Forelimb muscle (tissue), 1 donor: ENCODE measurements at regions not wholly inside any gene's neighbourhood (a gene's known extent, or its start where the extent isn't known, plus 50 kb on each side); places are given as distances from the start of the nearest gene placed in this dataset.
A peak's percentile ranks its signal among the peaks of the same experiment; 100 is the strongest.

ENCODE experiments used
- DNase-seq: peaks from one replicate; pipeline ENCODE4 v3.0.0-alpha.2; 2013; ENCODE audit warnings: low read depth

DNA sequence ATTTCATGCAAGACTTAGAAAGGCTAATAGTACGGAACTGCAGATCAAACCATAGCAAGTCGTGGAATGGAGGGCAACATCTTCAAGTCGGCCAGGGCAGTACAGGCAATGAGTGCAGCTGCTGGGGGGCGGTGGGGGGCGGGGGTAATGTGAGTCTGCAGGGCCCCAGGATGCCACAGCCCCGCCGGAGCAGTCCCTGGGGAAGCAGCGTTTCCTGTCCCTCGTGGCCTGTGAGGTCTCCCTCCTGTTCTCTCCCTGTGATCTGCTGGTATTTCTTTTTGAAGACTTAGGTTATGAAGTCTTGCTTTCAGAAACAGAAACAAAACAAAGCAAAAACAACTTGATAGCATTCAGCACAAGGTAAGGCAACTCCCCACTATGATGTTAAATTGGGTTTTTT is 351.9 kb downstream of the FOXA2 start:
- no peak for DNase-seq

DNA sequence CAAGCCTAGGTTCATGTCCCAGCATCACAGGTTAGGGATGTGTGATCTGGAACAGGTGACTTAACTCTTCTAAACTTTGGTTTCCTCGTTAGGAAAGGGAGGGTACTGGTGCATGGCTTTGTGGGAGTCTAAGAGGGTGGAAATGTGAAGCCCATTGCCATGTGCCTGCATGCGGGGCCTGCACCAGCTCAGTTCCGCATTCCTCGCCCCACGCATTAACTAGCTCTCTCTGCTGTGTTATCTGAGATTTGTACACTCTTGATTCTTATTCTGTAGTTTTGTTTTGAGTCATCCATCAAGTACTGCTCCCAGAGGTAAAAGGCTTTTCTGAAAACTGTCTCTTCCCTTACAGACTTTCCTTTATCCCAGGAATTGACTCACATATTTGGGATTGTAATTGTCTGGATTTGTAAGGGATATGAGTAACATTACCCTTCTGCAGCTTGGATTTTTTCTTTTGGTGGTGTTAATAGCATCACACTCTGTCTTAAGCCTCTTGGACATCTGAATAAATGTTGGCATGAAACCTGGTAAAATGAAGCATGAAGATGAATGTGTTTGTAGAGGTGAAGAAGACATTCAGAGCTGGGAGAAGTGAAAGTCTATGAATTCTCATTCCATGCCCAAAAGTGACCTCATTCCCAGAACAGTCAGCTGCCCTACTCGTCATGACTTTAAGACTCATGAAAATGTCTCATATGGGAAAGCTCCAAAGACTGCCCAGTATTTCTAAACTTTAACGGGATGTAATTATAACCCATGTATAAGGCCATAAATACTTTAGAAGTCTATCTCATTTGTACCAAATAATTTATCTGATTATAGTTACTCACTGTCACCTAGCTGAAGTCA is 357.3 kb downstream of the FOXA2 start:
- DNase-seq = no peak

DNA sequence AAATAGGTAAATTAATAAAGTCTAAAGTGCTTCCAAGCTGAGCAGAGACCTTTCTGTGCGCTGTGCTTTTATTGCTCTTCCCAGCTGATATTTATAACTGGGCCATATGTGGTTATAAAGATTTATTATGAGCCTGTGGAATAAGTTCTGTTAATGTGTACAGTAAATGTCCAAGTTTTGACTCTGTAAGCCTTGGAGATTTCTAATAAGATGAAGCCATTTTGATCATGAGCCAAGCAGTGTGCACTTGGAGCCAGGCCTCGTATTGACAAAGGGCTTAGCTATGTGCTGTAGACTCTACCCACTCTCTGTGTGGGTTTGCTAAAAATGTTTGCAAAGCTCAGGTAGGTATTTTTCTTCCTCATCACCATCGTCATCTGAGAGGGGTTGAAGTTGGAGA is 361.1 kb downstream of the FOXA2 start:
- no peak for DNase-seq

DNA sequence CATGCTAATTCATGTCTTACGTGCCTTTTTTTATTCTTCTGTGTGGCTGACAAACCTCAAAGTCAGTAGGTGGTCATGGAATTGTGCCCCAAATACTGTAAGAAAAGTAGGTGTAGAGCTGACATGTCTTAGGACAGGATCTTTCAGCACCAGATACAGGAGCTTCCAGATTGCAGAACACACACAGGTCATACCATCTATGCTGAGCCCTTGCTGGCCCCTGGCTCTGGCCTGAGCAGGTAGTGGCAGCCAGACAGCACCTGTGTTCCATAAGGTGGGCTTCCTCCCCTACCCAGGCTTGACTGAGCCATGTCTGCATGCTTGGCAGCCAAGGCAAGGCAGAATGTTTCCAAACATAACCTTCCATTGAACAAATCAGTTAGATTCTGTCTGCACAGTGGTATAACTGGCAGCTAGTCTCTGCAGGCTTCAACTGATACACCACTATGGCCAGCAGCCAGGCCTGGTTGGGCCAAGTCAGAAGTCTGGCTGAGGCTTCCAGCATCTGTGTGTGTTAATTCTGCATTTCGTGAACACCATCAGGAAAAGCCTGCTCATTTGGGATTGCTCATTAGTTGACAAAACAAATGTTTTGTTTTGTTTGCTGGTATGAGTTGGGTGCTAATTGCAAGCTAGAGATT is 366.5 kb downstream of the FOXA2 start:
- DNase-seq = no peak

DNA sequence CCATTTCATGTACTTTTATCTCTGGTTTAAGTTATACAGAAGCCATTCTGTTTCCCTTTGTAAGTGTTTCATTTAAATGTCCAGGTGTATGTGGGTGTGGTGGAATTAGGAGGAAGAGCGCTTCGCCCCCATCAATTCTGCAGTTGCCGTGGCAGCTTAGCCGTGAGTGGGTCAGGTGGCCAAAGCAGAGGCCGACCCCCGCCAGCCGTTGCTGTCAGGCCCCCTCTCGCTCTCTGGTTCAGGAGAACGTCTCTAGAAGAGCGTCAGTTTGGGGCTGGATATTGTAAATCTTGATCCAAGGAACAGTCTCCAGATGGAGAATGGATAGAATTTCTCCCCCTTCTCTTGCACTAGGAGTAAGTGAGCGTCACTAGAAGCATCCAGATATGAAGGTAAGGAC is 367.4 kb downstream of the FOXA2 start:
- DNase-seq = no peak

DNA sequence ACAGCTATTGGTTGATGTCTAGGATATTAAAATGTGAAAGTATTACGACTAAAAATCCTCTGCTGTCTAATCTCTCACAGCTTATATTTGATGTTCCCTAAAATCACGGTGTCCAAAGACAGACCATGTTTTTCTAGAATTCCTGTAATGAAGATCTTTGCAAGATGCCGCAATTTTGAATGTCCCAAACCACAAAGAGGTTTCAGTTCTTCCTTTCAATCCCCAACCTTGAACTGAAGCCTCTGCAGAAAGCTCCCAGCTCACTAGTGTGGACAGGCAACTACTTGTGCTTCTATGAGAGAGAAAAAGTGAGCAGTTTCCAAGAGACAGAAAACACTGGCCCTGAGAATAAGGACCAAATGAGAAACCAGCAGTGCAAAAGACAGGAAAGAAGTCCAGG is 370.1 kb downstream of the FOXA2 start:
- no peak for DNase-seq

DNA sequence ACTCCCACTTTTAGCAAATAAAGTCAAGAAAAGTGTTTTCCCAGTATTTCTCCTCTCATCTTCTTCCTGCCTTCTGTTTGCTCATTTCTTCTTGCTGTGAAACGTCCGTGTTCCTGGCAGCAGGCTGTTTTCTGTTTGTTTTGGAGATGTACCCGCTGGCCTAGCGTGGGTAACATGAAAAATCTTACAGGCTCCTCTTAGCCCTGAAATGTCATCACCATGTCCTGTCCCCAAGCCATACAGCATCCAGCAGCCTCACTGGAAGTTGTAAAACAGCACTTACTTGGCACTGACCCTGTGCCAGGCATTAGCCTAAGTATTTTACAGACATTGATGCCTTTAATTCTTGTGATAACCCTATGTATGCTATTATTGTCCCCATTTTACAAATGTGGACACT is 371.1 kb downstream of the FOXA2 start:
- no peak for DNase-seq

DNA sequence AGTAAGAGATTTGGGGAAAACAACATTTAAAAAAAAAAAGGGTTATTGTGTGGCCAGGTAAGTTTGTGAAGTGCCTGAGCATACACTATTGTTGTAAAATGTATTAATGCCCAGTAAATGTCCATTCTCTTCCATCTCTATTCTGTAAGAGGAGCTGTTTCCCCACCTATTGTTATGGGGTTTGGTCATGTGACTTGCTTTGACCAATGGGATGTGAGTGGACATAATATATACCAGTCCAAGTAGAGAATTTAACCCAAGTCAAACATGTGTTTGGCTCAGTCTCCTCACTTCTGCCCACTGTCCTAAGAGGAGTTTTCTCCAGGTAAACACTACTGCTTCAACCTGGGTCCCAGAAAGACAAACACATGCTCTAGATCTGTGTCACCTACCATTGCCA is 377.1 kb downstream of the FOXA2 start:
- DNase-seq = no peak

DNA sequence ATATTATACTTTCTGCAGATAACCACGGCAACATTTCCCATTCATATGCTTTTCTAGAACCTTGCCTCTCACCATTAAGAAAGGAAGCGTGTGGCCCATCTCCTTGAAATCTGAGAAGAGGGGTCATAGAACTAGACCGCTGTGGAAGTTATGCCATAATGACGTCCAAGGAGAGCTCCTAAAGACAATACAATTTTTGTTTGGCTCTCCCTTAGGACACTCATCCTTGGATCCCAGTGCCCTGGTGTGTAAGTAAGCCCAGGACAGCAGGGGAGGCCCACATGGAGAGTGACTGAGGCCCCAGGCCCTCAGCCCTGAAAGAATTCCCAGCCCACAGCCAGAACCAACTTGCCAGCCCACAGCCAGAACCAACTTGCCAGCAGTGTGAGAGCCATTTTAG is 379.6 kb downstream of the FOXA2 start:
- DNase-seq = no peak

DNA sequence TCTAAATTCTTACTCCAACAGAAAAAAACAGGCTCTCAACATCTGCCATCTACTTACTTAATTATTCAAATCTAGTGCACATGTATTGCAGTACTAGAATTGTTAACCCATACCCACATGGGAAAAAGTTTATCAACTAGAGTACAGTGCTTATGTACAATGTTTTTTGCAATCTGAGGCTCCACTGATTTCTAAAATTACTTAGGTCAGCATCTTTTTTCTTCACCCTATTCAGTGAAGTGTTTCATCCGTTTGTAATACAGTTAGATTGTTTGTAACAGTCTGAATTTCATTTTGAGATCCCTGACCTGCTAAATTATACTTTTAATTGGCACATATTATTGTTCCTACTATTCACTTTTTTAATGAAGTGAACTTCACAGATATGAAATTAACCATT is 402.2 kb downstream of the FOXA2 start:
- no peak for DNase-seq

DNA sequence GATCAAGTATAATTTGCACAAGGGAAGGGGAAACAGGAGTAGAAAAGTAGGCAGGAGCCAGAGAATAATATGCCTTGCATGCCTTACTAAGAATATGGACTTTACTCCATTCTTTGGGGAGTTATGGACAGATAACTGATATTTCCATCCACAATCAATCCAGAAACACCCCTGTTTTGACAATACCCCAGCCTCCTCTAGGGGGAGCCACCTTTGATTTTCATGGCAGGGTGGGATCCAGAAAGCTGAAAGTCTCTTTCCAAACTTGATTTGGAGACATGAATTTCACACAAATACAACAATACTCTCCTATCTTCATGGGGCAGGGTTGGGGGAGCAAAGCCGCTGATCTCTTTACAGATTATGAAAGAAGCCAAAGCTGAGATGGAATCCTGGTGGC is 404.1 kb downstream of the FOXA2 start:
- no peak for DNase-seq

DNA sequence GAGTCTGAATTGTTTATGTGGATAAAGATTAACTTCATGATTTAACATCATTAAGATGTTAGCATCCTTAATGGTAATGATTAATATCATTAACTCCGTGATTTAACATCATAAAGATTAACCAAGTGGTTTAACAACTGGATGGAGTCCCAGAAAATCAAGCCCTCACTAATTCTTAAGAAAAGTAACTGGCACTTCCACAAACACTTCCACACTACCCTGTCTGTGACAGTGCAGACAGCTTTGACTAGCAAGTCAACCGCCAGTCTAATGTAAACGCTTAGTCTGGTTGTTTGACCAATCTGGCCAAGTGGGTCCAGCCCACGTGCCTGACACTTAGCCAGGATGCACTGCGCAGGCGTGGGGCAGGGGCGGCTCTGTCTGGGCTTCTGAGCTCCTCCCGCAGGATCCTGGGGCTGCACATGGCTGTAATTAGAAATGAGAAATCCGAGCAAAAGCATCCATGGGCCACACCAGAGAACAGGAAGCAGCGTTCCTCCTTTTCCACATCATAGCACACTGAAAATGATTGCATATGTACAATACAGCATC is 424.2 kb downstream of the FOXA2 start:
- no peak for DNase-seq

DNA sequence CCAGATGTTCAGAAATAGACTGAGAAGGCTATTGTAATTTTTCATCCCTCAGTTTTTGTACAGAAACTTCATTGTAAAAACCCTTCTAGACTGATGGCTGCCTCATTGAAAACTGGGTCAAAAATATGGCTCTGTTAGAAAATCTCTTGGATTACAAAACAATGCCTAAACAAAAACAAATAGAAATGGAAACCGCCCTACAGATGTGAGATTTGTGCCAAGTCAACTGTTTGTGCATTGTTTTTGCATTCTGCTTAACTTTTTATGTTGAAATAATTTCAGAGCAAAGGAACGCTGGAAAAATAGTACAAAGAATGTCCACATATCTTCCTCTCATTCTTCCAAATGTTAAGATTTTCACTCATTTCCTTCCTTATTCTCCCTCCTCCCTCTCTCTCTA is 425.1 kb downstream of the FOXA2 start:
- DNase-seq = no peak

DNA sequence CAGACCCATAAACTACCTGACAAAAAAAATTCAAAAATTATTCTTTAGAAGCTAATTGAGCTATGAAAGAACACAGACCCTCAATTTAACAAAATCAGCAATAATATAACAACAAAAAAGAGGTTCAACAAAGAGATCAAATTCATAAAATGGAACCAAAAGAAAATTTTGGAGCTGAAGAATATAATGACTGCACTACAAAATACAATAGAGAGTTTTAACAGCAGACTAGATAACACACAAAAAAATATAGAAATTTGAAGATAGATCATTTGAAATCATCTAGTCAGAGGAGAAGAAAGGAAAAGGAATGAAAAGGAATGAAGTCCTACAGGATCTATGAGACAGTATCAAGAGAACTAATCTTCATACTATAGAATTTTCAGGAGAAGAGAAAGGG is 422.1 kb downstream of the PAX1 start:
- DNase-seq = no peak

DNA sequence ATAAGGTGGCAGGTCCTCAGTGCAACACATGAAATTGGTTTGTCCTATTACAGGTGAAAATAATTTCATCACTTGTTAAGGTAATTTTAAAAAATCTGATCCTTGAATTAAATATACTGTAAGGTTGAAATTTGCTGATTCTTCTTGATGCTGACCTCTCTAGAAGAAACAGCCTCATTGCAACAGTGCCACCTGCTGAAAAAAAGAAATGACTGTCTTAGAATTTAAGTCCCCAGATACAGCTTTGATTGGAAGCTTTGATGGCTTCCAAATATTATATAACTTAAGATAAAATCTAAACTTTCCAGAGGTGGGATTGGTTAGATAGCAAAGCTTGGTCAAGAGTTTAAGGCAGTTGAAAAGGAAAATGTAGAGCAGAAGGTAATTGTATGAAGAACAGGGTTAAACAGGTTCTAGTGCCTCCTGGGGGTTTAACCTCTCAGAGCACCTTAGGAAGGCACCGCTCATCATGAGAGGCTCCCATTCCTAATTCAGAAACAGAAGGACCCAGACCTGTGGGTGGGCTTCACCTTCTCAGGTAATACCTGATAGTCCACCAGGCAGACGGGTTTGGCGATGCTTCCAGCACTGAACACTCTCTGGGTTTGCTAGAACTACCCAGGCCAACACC is 401.0 kb downstream of the PAX1 start:
- peak; percentile 22 for DNase-seq

DNA sequence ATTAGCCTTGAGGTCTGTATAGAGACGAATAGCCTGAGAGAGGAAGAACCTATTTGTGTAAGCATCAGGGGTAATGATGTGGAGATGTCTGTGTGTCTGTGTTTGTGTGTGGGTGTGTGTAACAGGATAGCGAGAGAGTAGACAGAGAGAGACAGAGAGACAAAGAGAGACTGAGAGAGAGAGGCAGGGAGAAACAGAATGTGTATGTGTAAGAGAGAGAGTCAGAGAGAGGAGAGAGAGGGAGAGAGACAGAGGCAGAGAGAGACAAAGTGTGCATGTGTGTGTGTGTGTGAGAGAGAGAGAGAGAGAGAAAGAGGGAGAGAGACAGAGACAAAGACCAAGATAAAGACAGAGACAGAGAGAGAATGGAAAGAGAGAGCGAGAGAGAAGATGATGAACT is 396.1 kb downstream of the PAX1 start:
- no peak for DNase-seq

DNA sequence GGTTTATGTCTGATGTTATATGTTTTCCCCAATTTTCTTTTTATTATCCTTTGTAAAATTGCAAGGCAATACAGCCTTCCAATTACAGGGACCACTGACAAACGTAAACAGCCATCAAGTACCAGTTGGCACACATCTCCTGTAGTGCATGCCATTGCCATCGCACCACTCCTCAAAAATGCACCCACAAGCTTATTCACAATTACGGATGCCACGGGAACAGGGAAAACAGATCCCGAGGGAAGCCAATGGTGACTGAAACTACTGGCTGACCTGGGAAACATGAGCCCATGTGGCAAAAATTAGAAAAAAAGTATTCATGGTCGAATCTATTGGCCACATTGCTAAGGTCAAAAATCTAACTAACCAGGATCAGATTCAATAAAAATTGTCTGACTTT is 395.2 kb downstream of the PAX1 start:
- no peak for DNase-seq

DNA sequence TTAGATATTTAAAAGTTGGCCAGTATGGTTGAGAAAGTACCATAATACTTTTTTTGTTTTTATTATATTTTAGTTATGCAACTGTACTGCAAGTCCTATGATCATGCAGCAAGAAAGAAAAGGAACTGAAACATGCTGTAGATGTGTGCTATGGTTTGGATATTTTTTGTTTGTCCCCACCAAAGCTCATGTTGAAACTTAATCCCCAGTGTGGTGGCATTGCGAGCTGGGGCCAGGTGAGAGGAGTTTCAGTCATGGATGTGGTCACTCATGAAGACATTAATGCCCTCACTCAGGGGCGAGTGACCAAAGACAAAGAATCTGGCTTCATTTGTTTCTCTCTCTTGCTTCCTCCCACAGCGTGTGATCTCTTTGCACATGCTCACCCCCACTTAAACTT is 393.9 kb downstream of the PAX1 start:
- no peak for DNase-seq

DNA sequence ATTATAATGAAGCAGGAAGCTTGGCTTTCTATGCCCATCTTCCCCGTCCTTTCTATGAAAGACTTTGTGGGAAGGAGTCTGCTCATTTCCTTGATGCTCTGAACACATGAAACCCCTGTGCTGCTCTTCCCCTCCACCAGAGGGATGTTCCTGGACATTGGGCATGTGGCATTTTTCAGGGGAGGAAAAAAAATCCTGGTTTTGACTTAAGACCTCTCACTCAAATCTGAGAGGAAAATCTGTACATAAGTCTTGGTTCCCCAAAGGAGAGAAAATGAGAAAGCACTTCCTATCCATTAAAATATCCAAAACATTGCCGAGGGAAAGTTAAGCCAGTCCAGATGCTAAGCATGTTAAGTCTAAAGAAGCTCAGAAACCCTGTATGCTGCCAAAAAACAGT is 393.0 kb downstream of the PAX1 start:
- DNase-seq = peak; percentile 1

DNA sequence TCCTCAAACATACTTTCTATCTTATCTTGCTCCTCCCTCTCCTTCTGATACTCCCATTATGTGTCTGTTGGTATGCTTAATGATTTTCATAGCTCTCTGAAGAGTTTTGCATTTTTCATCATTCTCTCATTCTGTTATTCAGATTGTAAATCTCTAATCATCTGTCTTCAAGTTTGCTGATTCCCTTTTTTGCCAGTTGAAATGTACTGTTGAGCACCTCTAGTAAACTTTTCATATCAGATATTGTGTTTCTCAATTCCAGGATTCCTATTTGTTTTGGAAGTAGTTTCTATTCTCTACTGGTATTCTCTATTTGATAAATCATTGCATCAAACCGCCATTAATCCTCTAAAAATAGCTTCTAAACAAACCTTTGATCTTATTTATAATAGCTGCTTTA is 387.7 kb downstream of the PAX1 start:
- no peak for DNase-seq

DNA sequence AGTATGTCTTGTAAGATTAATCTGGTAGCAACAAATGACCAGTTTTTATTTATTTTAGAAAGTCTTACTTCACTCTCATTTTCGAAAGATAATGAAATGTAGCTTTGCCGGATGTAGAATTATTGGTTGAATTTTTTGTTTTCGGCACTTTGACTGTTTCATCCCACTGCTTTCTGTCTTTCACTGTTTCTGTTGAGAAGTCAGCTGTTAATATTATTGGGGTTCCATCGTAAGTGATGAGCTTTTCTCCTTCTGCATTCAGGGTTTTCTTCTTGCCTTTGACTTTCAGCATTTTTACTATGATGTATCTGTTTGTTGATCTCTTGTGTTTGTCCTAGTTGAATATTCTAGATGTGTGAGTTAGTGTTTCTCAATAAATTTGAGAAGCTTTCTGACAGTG is 383.4 kb downstream of the PAX1 start:
- DNase-seq = no peak

DNA sequence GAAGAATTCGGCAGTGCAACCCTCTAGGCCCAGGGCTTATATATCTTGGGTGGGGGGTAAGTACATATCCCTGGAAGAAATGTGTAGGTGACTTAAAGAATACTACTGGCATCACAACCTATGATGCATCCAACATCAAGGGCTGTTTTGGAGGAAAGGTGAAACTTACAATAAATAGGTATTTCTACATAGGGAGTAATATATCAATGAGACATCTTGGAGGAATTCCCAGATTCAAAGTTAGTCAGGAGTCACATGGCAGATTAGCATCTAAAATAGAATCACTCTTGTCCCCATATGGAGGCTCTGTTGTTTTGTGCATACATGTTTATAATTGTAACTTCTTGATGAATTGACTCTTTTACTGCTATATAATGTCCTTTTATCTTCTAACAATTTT is 375.5 kb downstream of the PAX1 start:
- no peak for DNase-seq

DNA sequence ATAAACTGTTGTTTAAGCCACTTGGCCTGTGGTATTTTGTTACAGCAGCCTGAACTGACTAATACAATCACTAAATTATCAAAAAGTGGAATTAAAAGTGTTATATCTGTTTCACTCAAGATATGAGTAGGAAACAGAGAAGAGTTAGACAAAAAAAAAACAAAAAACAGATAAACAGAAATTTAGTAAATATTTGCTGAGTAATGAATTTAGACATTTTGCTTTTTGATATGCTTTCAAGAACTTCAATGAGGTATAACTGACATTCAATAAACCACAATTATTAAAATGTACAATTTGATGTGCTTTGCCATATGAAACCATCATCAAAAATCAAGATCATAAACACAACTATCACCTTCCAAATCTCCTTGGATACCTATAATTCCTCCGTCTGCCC is 369.2 kb downstream of the PAX1 start:
- no peak for DNase-seq
